WTC11 (cell line): ENCODE measurements at regions not wholly inside any gene's neighbourhood (a gene's known extent, or its start where the extent isn't known, plus 50 kb on each side); places are given as distances from the start of the nearest gene placed in this dataset.

Experiments
- ATAC-seq: fragments of 200-7000 bp; cut with Tn5 transposase; 2 replicates; pipeline ENCODE4 v1.10.0; 2021; ENCODE audit warnings: mild to moderate bottlenecking, moderate library complexity
- CTCF ChIA-PET: fragments of 300-600 bp; sonication (Branson Sonifier 250); formaldehyde crosslinking; loops from one replicate; lab custom pipeline; 2021; ENCODE audit warnings: antibody characterized with exemption; lab: Charles Lee
- POLR2A ChIA-PET: fragments of 350-600 bp; sonication (Branson Sonifier 250); formaldehyde crosslinking; loops from one replicate; lab custom pipeline; 2021; ENCODE audit warnings: antibody characterized with exemption; lab: Charles Lee
- DNase-seq: peaks from one replicate; pipeline ENCODE4 v3.0.0; 2021; ENCODE audit warnings: low spot score
- H3K27ac Mint-ChIP-seq: 2 replicates; pipeline ENCODE4 v1.8.0; 2021; ENCODE audit warnings: mixed read lengths
- H3K27me3 Mint-ChIP-seq: 2 replicates; pipeline ENCODE4 v1.8.0; 2021; ENCODE audit warnings: low read depth, mild to moderate bottlenecking, moderate library complexity, mixed read lengths
- H3K36me3 Mint-ChIP-seq: 2 replicates; pipeline ENCODE4 v1.8.0; 2021; ENCODE audit warnings: mixed read lengths
- H3K4me1 Mint-ChIP-seq: 2 replicates; pipeline ENCODE4 v1.8.0; 2022; ENCODE audit warnings: mixed read lengths
- H3K4me3 Mint-ChIP-seq: 2 replicates; pipeline ENCODE4 v1.8.0; 2021; ENCODE audit warnings: mild to moderate bottlenecking, moderate library complexity, mixed read lengths
- H3K9me3 Mint-ChIP-seq: 2 replicates; pipeline ENCODE4 v1.8.0; 2021; ENCODE audit warnings: mixed read lengths
- ARID4B ChIP-seq: sonication (generic); formaldehyde crosslinking; IDR thresholded peaks from 2 replicates; pipeline ENCODE4 v1.8.0; 2023; ENCODE audit warnings: missing genetic modification reagents, mild to moderate bottlenecking, borderline replicate concordance
- ATF1 ChIP-seq: sonication (generic); formaldehyde crosslinking; IDR thresholded peaks from 2 replicates; pipeline ENCODE4 v1.8.1; 2023; ENCODE audit warnings: mild to moderate bottlenecking, moderate library complexity, missing genetic modification reagents
- ATF3 ChIP-seq: sonication (generic); formaldehyde crosslinking; conservative IDR thresholded peaks from 2 replicates; pipeline ENCODE4 v1.8.1; 2022; ENCODE audit warnings: mild to moderate bottlenecking, missing genetic modification reagents
- ATF6 ChIP-seq: sonication (generic); formaldehyde crosslinking; IDR thresholded peaks from 2 replicates; pipeline ENCODE4 v1.8.1; 2023; ENCODE audit warnings: mild to moderate bottlenecking, missing genetic modification reagents
- CREB1 ChIP-seq: sonication (generic); formaldehyde crosslinking; IDR thresholded peaks from 2 replicates; pipeline ENCODE4 v1.8.0; 2023; ENCODE audit warnings: mild to moderate bottlenecking, missing genetic modification reagents
- HMGA2 ChIP-seq: fragments of 250-450 bp; sonication (Bioruptor Pico); IDR thresholded peaks from 2 replicates; pipeline ENCODE4 v1.4.0; 2021; ENCODE audit warnings: mild to moderate bottlenecking, moderate library complexity
- NFE2L1 ChIP-seq: sonication (generic); formaldehyde crosslinking; IDR thresholded peaks from 2 replicates; pipeline ENCODE4 v1.8.1; 2023; ENCODE audit warnings: missing genetic modification reagents
- PRDM15 ChIP-seq: sonication (generic); formaldehyde crosslinking; IDR thresholded peaks from 2 replicates; pipeline ENCODE4 v1.8.0; 2022; ENCODE audit warnings: missing genetic modification reagents
- PREB ChIP-seq: sonication (generic); formaldehyde crosslinking; IDR thresholded peaks from 2 replicates; pipeline ENCODE4 v1.8.1; 2022; ENCODE audit warnings: mild to moderate bottlenecking, missing genetic modification reagents, moderate library complexity, borderline replicate concordance
- SMAD3 ChIP-seq: sonication (generic); formaldehyde crosslinking; IDR thresholded peaks from 2 replicates; pipeline ENCODE4 v1.8.0; 2022; ENCODE audit warnings: missing genetic modification reagents, mild to moderate bottlenecking, borderline replicate concordance
- TCF7 ChIP-seq: sonication (generic); formaldehyde crosslinking; IDR thresholded peaks from 2 replicates; pipeline ENCODE4 v1.8.0; 2022; ENCODE audit warnings: mild to moderate bottlenecking, low read depth, missing genetic modification reagents, moderate library complexity
- ZMAT4 ChIP-seq: fragments of 250-450 bp; sonication (Bioruptor Pico); IDR thresholded peaks from 2 replicates; pipeline ENCODE4 v1.9.0; 2021; ENCODE audit warnings: mild to moderate bottlenecking
- ZNF232 ChIP-seq: sonication (generic); formaldehyde crosslinking; IDR thresholded peaks from 2 replicates; pipeline ENCODE4 v1.8.0; 2022; ENCODE audit warnings: mild to moderate bottlenecking, missing genetic modification reagents
- ZNF317 ChIP-seq: sonication (generic); formaldehyde crosslinking; IDR thresholded peaks from 2 replicates; pipeline ENCODE4 v1.8.1; 2023; ENCODE audit warnings: low read depth, mild to moderate bottlenecking, moderate library complexity, missing genetic modification reagents, borderline replicate concordance
- ZNF425 ChIP-seq: fragments of 250-450 bp; sonication (Bioruptor Pico); conservative IDR thresholded peaks from 2 replicates; pipeline ENCODE4 v1.9.0; 2021; ENCODE audit warnings: mild to moderate bottlenecking

GRCh38 chr16:59121411-59122261 lies 387.5 kb upstream of the GOT2 start (continued):
- TF ChIP-seq ARID4B (CRISPR knock-in tag) = no peak

GRCh38 chr16:59116744-59117143 lies 382.6 kb upstream of the GOT2 start:
- ATAC-seq (peak; percentile 78), DNase-seq (no peak)
- ChIA-PET POLR2A (no interaction called here), CTCF (no interaction called here)
- Mint-ChIP-seq H3K4me1 (peaks cover 22% of the 10 kb centered on the region), H3K27ac (peak overlapping the region; percentile 39; the same call in 1 of the 2 replicates), H3K27me3 (no peaks in the 10 kb centered on the region), H3K9me3 (peaks cover 14% of the 10 kb centered on the region), H3K36me3 (no peaks in the 10 kb centered on the region), H3K4me3 (no peak overlapping the region)
- no peak for TF ChIP-seq HMGA2
- no peak for TF ChIP-seq ATF3 (CRISPR knock-in tag)
- TF ChIP-seq TCF7 (CRISPR knock-in tag) = no peak
- TF ChIP-seq ZMAT4 = no peak
- TF ChIP-seq CREB1 (CRISPR knock-in tag) = no peak

- ATAC-seq = no peak
- H3K27me3 Mint-ChIP-seq = no peaks in the 10 kb centered on the region
- ChIA-PET POLR2A (no interaction called here), CTCF (no interaction called here)
- H3K36me3 Mint-ChIP-seq = no peaks in the 10 kb centered on the region
- H3K9me3 Mint-ChIP-seq = peaks cover 8% of the 10 kb centered on the region
- H3K27ac Mint-ChIP-seq = no peak overlapping the region
- no peak overlapping the region for H3K4me3 Mint-ChIP-seq
- no peak for DNase-seq
- peaks cover 21% of the 10 kb centered on the region for H3K4me1 Mint-ChIP-seq
- TF ChIP-seq ATF6 (CRISPR knock-in tag) (no peak), NFE2L1 (no peak), PRDM15 (no peak), SMAD3 (CRISPR knock-in tag) (no peak), PREB (CRISPR knock-in tag) (no peak), ZNF232 (CRISPR knock-in tag) (no peak), ZNF317 (no peak), ZNF425 (no peak), ATF1 (CRISPR knock-in tag) (no peak)
These were observed 380.7 kb upstream of the GOT2 start for GRCh38 chr16:59114790-59115189.
